ENCODE measurements at regions not wholly inside any gene's neighbourhood (a gene's known extent, or its start where the extent isn't known, plus 50 kb on each side); places are given as distances from the start of the nearest gene placed in this dataset.

GRCh38 chr7:130932667-130933432, 198.8 kb upstream of the KLF14 start:
- Histone ChIP-seq H3K27me3 (ENCODE audit: control insufficient read depth in 1 of 2, insufficient read depth in 2 of 2, low read length in 2 of 2) (no peaks in the 10 kb centered on the region), H3K9ac (ENCODE audit: low read length in 2 of 2) (no peak overlapping the region), H3K4me1 (ENCODE audit: control insufficient read depth, insufficient read depth, low read length) (no peaks in the 10 kb centered on the region), H3K27ac (ENCODE audit: low read length) (no peak overlapping the region), H3K9me3 (ENCODE audit: control insufficient read depth in 2 of 2, low read length in 2 of 2) (no peaks in the 10 kb centered on the region), H3K36me3 (ENCODE audit: control insufficient read depth in 2 of 2, insufficient read depth in 2 of 2, low read length in 2 of 2) (peaks cover 0 to 9% of the 10 kb centered on the region in 2 donors), H3K4me3 (ENCODE audit: low read length in 2 of 2) (no peak overlapping the region)

GRCh38 chr7:130933919-130934318, 199.9 kb upstream of the KLF14 start:
- Histone ChIP-seq H3K27ac (ENCODE audit: low read length) (no peak overlapping the region), H3K9me3 (ENCODE audit: control insufficient read depth in 2 of 2, low read length in 2 of 2) (no peaks in the 10 kb centered on the region), H3K4me3 (ENCODE audit: low read length in 2 of 2) (no peak overlapping the region), H3K27me3 (ENCODE audit: control insufficient read depth in 1 of 2, insufficient read depth in 2 of 2, low read length in 2 of 2) (no peaks in the 10 kb centered on the region), H3K9ac (ENCODE audit: low read length in 2 of 2) (no peak overlapping the region), H3K36me3 (ENCODE audit: control insufficient read depth in 2 of 2, insufficient read depth in 2 of 2, low read length in 2 of 2) (peaks cover 0 to 9% of the 10 kb centered on the region in 2 donors), H3K4me1 (ENCODE audit: control insufficient read depth, insufficient read depth, low read length) (no peaks in the 10 kb centered on the region)

GRCh38 chr7:130935564-130936157, 201.7 kb upstream of the KLF14 start:
- Histone ChIP-seq H3K4me1 (ENCODE audit: control insufficient read depth, insufficient read depth, low read length) (no peaks in the 10 kb centered on the region), H3K27ac (ENCODE audit: low read length) (no peak overlapping the region), H3K36me3 (ENCODE audit: control insufficient read depth in 2 of 2, insufficient read depth in 2 of 2, low read length in 2 of 2) (peaks cover 0 to 9% of the 10 kb centered on the region in 2 donors), H3K4me3 (ENCODE audit: low read length in 2 of 2) (no peak overlapping the region), H3K9me3 (ENCODE audit: control insufficient read depth in 2 of 2, low read length in 2 of 2) (no peaks in the 10 kb centered on the region), H3K9ac (ENCODE audit: low read length in 2 of 2) (no peak overlapping the region), H3K27me3 (ENCODE audit: control insufficient read depth in 1 of 2, insufficient read depth in 2 of 2, low read length in 2 of 2) (no peaks in the 10 kb centered on the region)

DNA sequence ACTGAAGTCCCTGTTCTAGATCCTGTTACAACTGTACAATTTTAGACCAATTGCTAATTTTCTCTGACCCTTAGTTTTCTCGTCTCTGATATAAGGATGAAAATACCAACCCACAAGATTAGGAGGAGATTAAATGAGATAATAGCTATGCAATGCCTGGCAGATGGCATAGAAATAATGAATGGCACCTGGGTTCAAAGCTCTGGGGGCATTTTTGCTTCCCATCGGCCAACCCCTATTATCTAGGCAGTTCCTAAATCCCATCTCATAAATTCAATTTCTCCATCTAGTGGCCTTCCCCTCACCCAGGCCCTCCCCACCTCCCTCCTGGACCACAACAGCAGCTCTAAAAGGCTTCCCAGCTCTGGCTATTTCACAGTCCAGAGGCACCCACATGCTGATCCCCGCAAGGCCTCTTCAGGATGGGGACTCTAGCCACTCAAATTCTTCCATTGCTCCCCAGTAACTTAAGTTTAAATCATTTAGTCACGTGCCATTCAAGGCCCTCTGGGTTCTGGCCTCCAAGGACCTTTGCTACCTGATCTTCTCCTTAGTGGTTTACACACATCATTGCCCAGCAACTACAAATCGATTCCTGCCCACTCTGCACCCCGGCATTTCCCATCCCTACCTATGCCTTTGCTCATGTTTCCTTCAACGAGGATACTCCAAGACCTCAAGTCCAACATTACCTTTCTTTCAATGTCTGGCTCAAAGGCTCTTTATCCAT, 202.4 kb upstream of the KLF14 start:
- no peaks in the 10 kb centered on the region for H3K4me1 ChIP-seq (ENCODE audit: control insufficient read depth, insufficient read depth, low read length)
- H3K27ac ChIP-seq (ENCODE audit: low read length), result no peak overlapping the region
- no peaks in the 10 kb centered on the region for H3K9me3 ChIP-seq (ENCODE audit: control insufficient read depth in 2 of 2, low read length in 2 of 2)
- no peak overlapping the region for H3K4me3 ChIP-seq (ENCODE audit: low read length in 2 of 2)
- no peaks in the 10 kb centered on the region for H3K27me3 ChIP-seq (ENCODE audit: control insufficient read depth in 1 of 2, insufficient read depth in 2 of 2, low read length in 2 of 2)
- no peak overlapping the region for H3K9ac ChIP-seq (ENCODE audit: low read length in 2 of 2)
- H3K36me3 ChIP-seq (ENCODE audit: control insufficient read depth in 2 of 2, insufficient read depth in 2 of 2, low read length in 2 of 2), result peaks cover 0 to 9% of the 10 kb centered on the region in 2 donors

- Histone ChIP-seq H3K36me3 (ENCODE audit: control insufficient read depth in 2 of 2, insufficient read depth in 2 of 2, low read length in 2 of 2) (peaks cover 0 to 9% of the 10 kb centered on the region in 2 donors), H3K9ac (ENCODE audit: low read length in 2 of 2) (no peak overlapping the region), H3K27ac (ENCODE audit: low read length) (no peak overlapping the region), H3K27me3 (ENCODE audit: control insufficient read depth in 1 of 2, insufficient read depth in 2 of 2, low read length in 2 of 2) (no peaks in the 10 kb centered on the region), H3K4me3 (ENCODE audit: low read length in 2 of 2) (no peak overlapping the region), H3K9me3 (ENCODE audit: control insufficient read depth in 2 of 2, low read length in 2 of 2) (no peaks in the 10 kb centered on the region), H3K4me1 (ENCODE audit: control insufficient read depth, insufficient read depth, low read length) (no peaks in the 10 kb centered on the region)
These were observed 203.0 kb upstream of the KLF14 start for GRCh38 chr7:130937016-130937415.

- peaks cover 2% of the 10 kb centered on the region for H3K4me1 ChIP-seq (ENCODE audit: control insufficient read depth, insufficient read depth, low read length)
- no peaks in the 10 kb centered on the region for H3K27me3 ChIP-seq (ENCODE audit: control insufficient read depth in 1 of 2, insufficient read depth in 2 of 2, low read length in 2 of 2)
- H3K9ac ChIP-seq (ENCODE audit: low read length in 2 of 2), result no peak overlapping the region
- H3K4me3 ChIP-seq (ENCODE audit: low read length in 2 of 2), result no peak overlapping the region
- H3K36me3 ChIP-seq (ENCODE audit: control insufficient read depth in 2 of 2, insufficient read depth in 2 of 2, low read length in 2 of 2), result peaks cover 0 to 9% of the 10 kb centered on the region in 2 donors
- H3K9me3 ChIP-seq (ENCODE audit: control insufficient read depth in 2 of 2, low read length in 2 of 2), result no peaks in the 10 kb centered on the region
- no peak overlapping the region for H3K27ac ChIP-seq (ENCODE audit: low read length)
These were observed 203.8 kb upstream of the KLF14 start for GRCh38 chr7:130937830-130938229.

DNA sequence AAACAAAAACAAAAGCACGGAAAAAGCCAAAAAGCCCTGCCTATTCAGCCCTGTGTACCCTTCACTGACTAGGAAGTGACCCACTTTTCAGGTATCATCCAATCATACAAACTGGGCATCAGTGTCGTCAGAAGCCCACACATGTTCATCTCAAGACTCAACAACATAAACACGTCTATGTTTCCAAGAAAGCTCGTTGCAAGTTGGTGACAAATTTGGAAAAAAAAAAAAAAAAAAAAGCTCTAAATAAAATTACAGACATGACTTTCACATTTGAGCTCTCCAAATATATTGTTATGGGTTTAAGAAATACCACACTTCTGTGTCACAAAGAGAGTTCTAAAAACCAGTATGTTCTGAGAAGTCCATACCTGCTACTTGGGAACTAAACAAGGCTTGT, 204.7 kb upstream of the KLF14 start:
- Histone ChIP-seq H3K36me3 (ENCODE audit: control insufficient read depth in 2 of 2, insufficient read depth in 2 of 2, low read length in 2 of 2) (peaks cover 0 to 9% of the 10 kb centered on the region in 2 donors), H3K9ac (ENCODE audit: low read length in 2 of 2) (no peak overlapping the region), H3K9me3 (ENCODE audit: control insufficient read depth in 2 of 2, low read length in 2 of 2) (no peaks in the 10 kb centered on the region), H3K4me3 (ENCODE audit: low read length in 2 of 2) (no peak overlapping the region), H3K27ac (ENCODE audit: low read length) (no peak overlapping the region), H3K27me3 (ENCODE audit: control insufficient read depth in 1 of 2, insufficient read depth in 2 of 2, low read length in 2 of 2) (no peaks in the 10 kb centered on the region), H3K4me1 (ENCODE audit: control insufficient read depth, insufficient read depth, low read length) (peaks cover 2% of the 10 kb centered on the region)

DNA sequence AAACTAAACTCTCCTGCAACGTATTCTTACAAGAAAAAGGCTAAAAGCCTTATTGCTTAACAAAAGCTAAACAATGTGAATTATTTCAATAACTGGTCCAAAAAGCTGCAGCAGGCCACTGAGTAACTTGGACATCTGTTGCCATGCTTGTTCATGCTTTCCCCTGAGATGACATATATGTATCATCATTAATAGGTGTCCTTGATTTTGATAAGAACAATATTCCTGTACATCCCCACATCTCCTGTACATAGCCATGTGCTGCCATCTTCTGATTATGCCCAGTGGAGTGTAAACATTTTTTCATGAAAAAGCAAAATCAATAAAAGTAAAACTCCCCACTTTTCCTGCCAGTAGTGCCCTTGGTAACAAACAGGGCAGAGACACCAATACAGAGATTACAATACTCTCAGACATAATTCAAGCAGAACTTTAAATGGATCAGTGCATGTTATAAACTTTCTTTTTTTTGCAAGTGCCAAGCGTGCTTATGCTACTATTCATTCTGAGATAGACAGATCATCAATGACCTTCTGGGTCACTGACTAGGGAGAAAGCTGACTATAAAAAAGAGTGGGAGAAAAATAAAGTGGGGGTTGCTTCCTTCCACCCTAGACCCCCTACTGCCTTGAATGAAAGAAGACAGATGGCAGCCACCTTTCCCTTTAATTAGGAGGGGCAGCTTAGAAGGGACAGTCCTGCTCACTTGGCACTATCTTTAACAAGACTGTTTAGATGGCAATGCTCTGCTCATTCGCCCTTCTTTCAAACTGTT, 205.5 kb upstream of the KLF14 start:
- Histone ChIP-seq H3K9ac (ENCODE audit: low read length in 2 of 2) (no peak overlapping the region), H3K9me3 (ENCODE audit: control insufficient read depth in 2 of 2, low read length in 2 of 2) (no peaks in the 10 kb centered on the region), H3K36me3 (ENCODE audit: control insufficient read depth in 2 of 2, insufficient read depth in 2 of 2, low read length in 2 of 2) (peaks cover 0 to 9% of the 10 kb centered on the region in 2 donors), H3K4me3 (ENCODE audit: low read length in 2 of 2) (no peak overlapping the region), H3K27ac (ENCODE audit: low read length) (no peak overlapping the region), H3K27me3 (ENCODE audit: control insufficient read depth in 1 of 2, insufficient read depth in 2 of 2, low read length in 2 of 2) (no peaks in the 10 kb centered on the region), H3K4me1 (ENCODE audit: control insufficient read depth, insufficient read depth, low read length) (peaks cover 2% of the 10 kb centered on the region)

GRCh38 chr7:130940326-130940725, 206.3 kb upstream of the KLF14 start:
- Histone ChIP-seq H3K27ac (ENCODE audit: low read length) (no peak overlapping the region), H3K36me3 (ENCODE audit: control insufficient read depth in 2 of 2, insufficient read depth in 2 of 2, low read length in 2 of 2) (peaks cover 1 to 5% of the 10 kb centered on the region in 2 donors), H3K4me3 (ENCODE audit: low read length in 2 of 2) (no peak overlapping the region), H3K9me3 (ENCODE audit: control insufficient read depth in 2 of 2, low read length in 2 of 2) (no peaks in the 10 kb centered on the region), H3K27me3 (ENCODE audit: control insufficient read depth in 1 of 2, insufficient read depth in 2 of 2, low read length in 2 of 2) (no peaks in the 10 kb centered on the region), H3K9ac (ENCODE audit: low read length in 2 of 2) (no peak overlapping the region), H3K4me1 (ENCODE audit: control insufficient read depth, insufficient read depth, low read length) (peaks cover 2% of the 10 kb centered on the region)

DNA sequence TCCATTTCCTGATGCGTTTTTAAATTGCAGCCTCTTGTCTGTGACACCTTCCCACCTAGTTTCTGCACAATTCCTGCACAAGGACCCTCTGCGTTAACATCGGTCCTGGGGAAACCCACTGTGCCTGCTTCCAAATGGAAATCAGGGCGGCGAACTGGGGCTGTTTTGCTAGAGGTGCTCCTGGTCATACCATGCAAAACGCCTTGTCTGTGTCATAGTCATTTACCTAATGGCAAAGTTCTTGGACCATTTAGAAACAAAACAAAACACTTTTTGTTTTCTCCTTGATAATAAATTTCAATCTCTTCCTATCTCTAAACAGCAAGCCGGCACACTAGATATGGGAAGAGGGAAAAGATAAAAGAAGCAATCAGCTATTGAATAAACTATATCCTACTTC, 206.9 kb upstream of the KLF14 start:
- Histone ChIP-seq H3K9ac (ENCODE audit: low read length in 2 of 2) (peak overlapping the region; percentile 4 to 43), H3K4me3 (ENCODE audit: low read length in 2 of 2) (peak overlapping the region; percentile 9 to 70), H3K36me3 (ENCODE audit: control insufficient read depth in 2 of 2, insufficient read depth in 2 of 2, low read length in 2 of 2) (peaks cover 0 to 4% of the 10 kb centered on the region in 2 donors), H3K27me3 (ENCODE audit: control insufficient read depth in 1 of 2, insufficient read depth in 2 of 2, low read length in 2 of 2) (no peaks in the 10 kb centered on the region), H3K4me1 (ENCODE audit: control insufficient read depth, insufficient read depth, low read length) (peaks cover 2% of the 10 kb centered on the region), H3K9me3 (ENCODE audit: control insufficient read depth in 2 of 2, low read length in 2 of 2) (no peaks in the 10 kb centered on the region), H3K27ac (ENCODE audit: low read length) (peak overlapping the region; percentile 18)

All from stomach smooth muscle (tissue), 2 donors.